ENCODE measurements at regions not wholly inside any gene's neighbourhood (a gene's known extent, or its start where the extent isn't known, plus 50 kb on each side); places are given as distances from the start of the nearest gene placed in this dataset.

DNA sequence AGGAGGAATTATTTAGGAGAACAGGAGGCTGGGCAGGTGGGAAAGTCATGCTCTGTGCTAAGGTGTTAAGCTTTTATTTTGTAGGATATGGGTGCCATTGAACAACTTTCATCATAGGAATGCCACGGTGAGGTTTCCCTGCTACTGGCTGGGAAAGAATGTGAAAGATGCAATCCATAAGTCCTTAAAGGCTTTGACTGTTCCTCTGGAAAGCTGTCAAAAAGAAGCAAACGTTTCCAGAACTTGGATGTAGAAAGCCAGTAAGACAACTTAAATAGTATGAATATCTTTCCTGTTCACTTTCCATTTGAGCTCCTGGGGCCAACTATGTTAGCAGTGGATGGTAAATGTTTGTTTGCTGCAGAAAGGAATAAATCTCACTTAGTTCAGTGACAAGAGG, 574.4 kb downstream of the RNF144B start:
- H2AFZ ChIP-seq (ENCODE audit: low read depth, low read length), result no peak overlapping the region
- intact Hi-C loops (cut with micrococcal nuclease) (no loop called here), dilution Hi-C loops (cut with MboI; ENCODE audit: extremely low pct_ligation_motif_present, low sequenced_read_pairs) (no loop called here)
- no peak overlapping the region for H3K4me3 ChIP-seq (replicated peaks in 1 of 3; ENCODE audit: insufficient read depth in 1 of 3, low read depth in 1 of 3, low read length in 3 of 3)
- no TSS peak for BruUV-seq (replicated peaks)
- no peak overlapping the region for H3K9ac ChIP-seq (replicated peaks; ENCODE audit: extremely low read depth, insufficient read depth, low read length)
- H4K20me1 ChIP-seq (replicated peaks; ENCODE audit: control insufficient read depth, extremely low read depth, insufficient read depth, low read length), result no peaks in the 10 kb centered on the region
- DNase-seq (ENCODE audit: low read depth, low spot score) (no peak), FAIRE-seq (no peak)
- no peak for TF ChIP-seq FOS (IDR thresholded peaks at IDR 0.05; ENCODE audit: borderline replicate concordance, insufficient read depth, low read length)
- TF ChIP-seq GATA2 (IDR thresholded peaks at IDR 0.05; ENCODE audit: insufficient read depth, insufficient read length, low read depth, low read length), result no peak
- TF ChIP-seq JUN (IDR thresholded peaks at IDR 0.05; ENCODE audit: borderline replicate concordance, insufficient read depth, insufficient read length, low read depth), result no peak
- TF ChIP-seq POLR2AphosphoS5 (IDR thresholded peaks at IDR 0.05; ENCODE audit: insufficient read depth, low read depth, low read length), result no peak
- TF ChIP-seq, protein P1, sequence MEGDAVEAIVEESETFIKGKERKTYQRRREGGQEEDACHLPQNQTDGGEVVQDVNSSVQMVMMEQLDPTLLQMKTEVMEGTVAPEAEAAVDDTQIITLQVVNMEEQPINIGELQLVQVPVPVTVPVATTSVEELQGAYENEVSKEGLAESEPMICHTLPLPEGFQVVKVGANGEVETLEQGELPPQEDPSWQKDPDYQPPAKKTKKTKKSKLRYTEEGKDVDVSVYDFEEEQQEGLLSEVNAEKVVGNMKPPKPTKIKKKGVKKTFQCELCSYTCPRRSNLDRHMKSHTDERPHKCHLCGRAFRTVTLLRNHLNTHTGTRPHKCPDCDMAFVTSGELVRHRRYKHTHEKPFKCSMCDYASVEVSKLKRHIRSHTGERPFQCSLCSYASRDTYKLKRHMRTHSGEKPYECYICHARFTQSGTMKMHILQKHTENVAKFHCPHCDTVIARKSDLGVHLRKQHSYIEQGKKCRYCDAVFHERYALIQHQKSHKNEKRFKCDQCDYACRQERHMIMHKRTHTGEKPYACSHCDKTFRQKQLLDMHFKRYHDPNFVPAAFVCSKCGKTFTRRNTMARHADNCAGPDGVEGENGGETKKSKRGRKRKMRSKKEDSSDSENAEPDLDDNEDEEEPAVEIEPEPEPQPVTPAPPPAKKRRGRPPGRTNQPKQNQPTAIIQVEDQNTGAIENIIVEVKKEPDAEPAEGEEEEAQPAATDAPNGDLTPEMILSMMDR (IDR thresholded peaks at IDR 0.05; ENCODE audit: extremely low read depth in 1 of 2, insufficient read depth in 1 of 2, low read depth in 1 of 2, low read length in 2 of 2), result no peak
- no peak for TF ChIP-seq POLR2A (IDR thresholded peaks at IDR 0.05; ENCODE audit: low read depth, low read length)
- TF ChIP-seq EZH2 (IDR thresholded peaks at IDR 0.05; ENCODE audit: borderline replicate concordance, low read depth, low read length, severe bottlenecking), result no peak
- no peak for TF ChIP-seq MYC (IDR thresholded peaks at IDR 0.05; ENCODE audit: low read depth, low read length)
- TF ChIP-seq, protein P2, sequence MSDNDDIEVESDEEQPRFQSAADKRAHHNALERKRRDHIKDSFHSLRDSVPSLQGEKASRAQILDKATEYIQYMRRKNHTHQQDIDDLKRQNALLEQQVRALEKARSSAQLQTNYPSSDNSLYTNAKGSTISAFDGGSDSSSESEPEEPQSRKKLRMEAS (IDR thresholded peaks at IDR 0.05; ENCODE audit: insufficient read depth, insufficient read length), result no peak
- POLR2A ChIA-PET, result no interaction called here
- no peaks in the 10 kb centered on the region for H3K36me3 ChIP-seq (ENCODE audit: control insufficient read depth in 2 of 2, extremely low read depth in 1 of 2, insufficient read depth in 2 of 2, low read length in 2 of 2)
- CTCF ChIA-PET, result no interaction called here
- no peak overlapping the region for H3K27ac ChIP-seq (ENCODE audit: insufficient read depth, low read depth, low read length)
- no peak overlapping the region for H3K4me2 ChIP-seq (ENCODE audit: insufficient read depth, low read length)
- no peaks in the 10 kb centered on the region for H3K79me2 ChIP-seq (ENCODE audit: control insufficient read depth, insufficient read depth, low read length)
- no peaks in the 10 kb centered on the region for H3K27me3 ChIP-seq (ENCODE audit: control insufficient read depth in 2 of 2, insufficient read depth in 2 of 2, low read length in 2 of 2)
- H3K4me1 ChIP-seq (ENCODE audit: control insufficient read depth, extremely low read depth, insufficient read depth, low read length), result no peaks in the 10 kb centered on the region
- peaks cover 2% of the 10 kb centered on the region for H3K9me3 ChIP-seq (replicated peaks; ENCODE audit: control insufficient read depth, insufficient read depth, low read length)
- H3K9me1 ChIP-seq (replicated peaks; ENCODE audit: control insufficient read depth, extremely low read depth, insufficient read depth, low read length), result no peaks in the 10 kb centered on the region

Measured in endothelial cell of umbilical vein (primary cell).